Type B pancreatic cell (in vitro differentiated cells): ENCODE measurements at regions not wholly inside any gene's neighbourhood (a gene's known extent, or its start where the extent isn't known, plus 50 kb on each side); places are given as distances from the start of the nearest gene placed in this dataset.

Source experiments
- DNase-seq: peaks from one replicate; pipeline ENCODE4 v3.0.0; 2021; ENCODE audit warnings: mixed read lengths; ENCODE audit not compliant: unreplicated experiment; ENCODE audit errors: extremely low spot score
- H3K27ac Mint-ChIP-seq: 2 replicates; pipeline ENCODE4 v1.8.0; 2021; ENCODE audit warnings: mild to moderate bottlenecking, mixed read lengths
- H3K27me3 Mint-ChIP-seq: 2 replicates; pipeline ENCODE4 v1.8.0; 2021; ENCODE audit warnings: mixed read lengths
- H3K36me3 Mint-ChIP-seq: 2 replicates; pipeline ENCODE4 v1.8.0; 2021; ENCODE audit warnings: mixed read lengths
- H3K4me1 Mint-ChIP-seq: one replicate; pipeline ENCODE4 v1.8.0; 2021; ENCODE audit warnings: mixed read lengths; ENCODE audit not compliant: unreplicated experiment
- H3K4me3 Mint-ChIP-seq: 2 replicates; pipeline ENCODE4 v1.8.0; 2021; ENCODE audit warnings: mild to moderate bottlenecking, mixed read lengths
- H3K9me3 Mint-ChIP-seq: 2 replicates; pipeline ENCODE4 v1.8.0; 2021; ENCODE audit warnings: mixed read lengths
- CTCF ChIP-seq: fragments of 200-600 bp; sonication (generic); conservative IDR thresholded peaks from 2 replicates; pipeline ENCODE4 v1.5.0; 2021; ENCODE audit warnings: antibody characterized with exemption, mild to moderate bottlenecking

GRCh38 chr20:60467771-60468170 lies 509.5 kb downstream of the CDH26 start:
- no peaks in the 10 kb centered on the region for H3K36me3 Mint-ChIP-seq
- peaks cover 19% of the 10 kb centered on the region for H3K27me3 Mint-ChIP-seq
- no peak for TF ChIP-seq CTCF
- no peak overlapping the region for H3K27ac Mint-ChIP-seq
- no peaks in the 10 kb centered on the region for H3K9me3 Mint-ChIP-seq
- no peak overlapping the region for H3K4me3 Mint-ChIP-seq
- H3K4me1 Mint-ChIP-seq, result peaks cover 5% of the 10 kb centered on the region
- no peak for DNase-seq

- TF ChIP-seq CTCF, result no peak
- Mint-ChIP-seq H3K27me3 (peaks cover 26% of the 10 kb centered on the region), H3K9me3 (no peaks in the 10 kb centered on the region), H3K36me3 (no peaks in the 10 kb centered on the region), H3K4me1 (peaks cover 5% of the 10 kb centered on the region), H3K4me3 (no peak overlapping the region), H3K27ac (no peak overlapping the region)
- DNase-seq, result no peak
Observed at GRCh38 chr20:60469829-60470228, 511.6 kb downstream of the CDH26 start.

GRCh38 chr20:60470366-60470765 lies 512.1 kb downstream of the CDH26 start:
- H3K27ac Mint-ChIP-seq, result no peak overlapping the region
- no peaks in the 10 kb centered on the region for H3K36me3 Mint-ChIP-seq
- H3K4me1 Mint-ChIP-seq, result peaks cover 5% of the 10 kb centered on the region
- H3K4me3 Mint-ChIP-seq, result no peak overlapping the region
- no peaks in the 10 kb centered on the region for H3K9me3 Mint-ChIP-seq
- TF ChIP-seq CTCF, result no peak
- H3K27me3 Mint-ChIP-seq, result peaks cover 24% of the 10 kb centered on the region
- no peak for DNase-seq

- Mint-ChIP-seq H3K27me3 (peaks cover 11% of the 10 kb centered on the region), H3K9me3 (no peaks in the 10 kb centered on the region), H3K4me3 (no peak overlapping the region), H3K4me1 (no peaks in the 10 kb centered on the region), H3K27ac (no peak overlapping the region), H3K36me3 (no peaks in the 10 kb centered on the region)
- TF ChIP-seq CTCF, result no peak
- no peak for DNase-seq
Observed at GRCh38 chr20:60473211-60473610, 515.0 kb downstream of the CDH26 start.

GRCh38 chr20:60474385-60474910 lies 516.2 kb downstream of the CDH26 start:
- no peaks in the 10 kb centered on the region for H3K4me1 Mint-ChIP-seq
- H3K4me3 Mint-ChIP-seq, result no peak overlapping the region
- no peak for TF ChIP-seq CTCF
- H3K27me3 Mint-ChIP-seq, result peaks cover 11% of the 10 kb centered on the region
- H3K36me3 Mint-ChIP-seq, result no peaks in the 10 kb centered on the region
- no peaks in the 10 kb centered on the region for H3K9me3 Mint-ChIP-seq
- no peak for DNase-seq
- H3K27ac Mint-ChIP-seq, result no peak overlapping the region

- no peak overlapping the region for H3K4me3 Mint-ChIP-seq
- no peaks in the 10 kb centered on the region for H3K36me3 Mint-ChIP-seq
- peaks cover 14% of the 10 kb centered on the region for H3K27me3 Mint-ChIP-seq
- no peak for DNase-seq
- no peak overlapping the region for H3K27ac Mint-ChIP-seq
- no peaks in the 10 kb centered on the region for H3K9me3 Mint-ChIP-seq
- no peaks in the 10 kb centered on the region for H3K4me1 Mint-ChIP-seq
- no peak for TF ChIP-seq CTCF
Observed at GRCh38 chr20:60476045-60476444, 517.8 kb downstream of the CDH26 start.
